Prostate gland (tissue), 2 donors: ENCODE measurements at regions not wholly inside any gene's neighbourhood (a gene's known extent, or its start where the extent isn't known, plus 50 kb on each side); places are given as distances from the start of the nearest gene placed in this dataset.

Source experiments
- DNase-seq: peaks from one replicate; pipeline ENCODE4 v3.0.0-alpha.2; 2019; ENCODE audit warnings: low spot score
- H3K27ac ChIP-seq, 2 donors: fragments of 200-600 bp; sonication (generic); 2 replicates each; pipeline ENCODE4 v1.5.1; 2017 to 2019
- H3K27me3 ChIP-seq: fragments of 200-600 bp; sonication (generic); replicated peaks from 2 replicates; pipeline ENCODE4 v1.5.1; 2019; ENCODE audit not compliant: insufficient read depth
- H3K36me3 ChIP-seq, 2 donors: fragments of 200-600 bp; sonication (generic); 1 replicate in 1 of 2; 2 replicates in 1 of 2; pipeline versions ENCODE4 v1.5.1 to v1.8.1; 2017 to 2019
- H3K4me1 ChIP-seq: fragments of 200-600 bp; sonication (generic); replicated peaks from 2 replicates; pipeline ENCODE4 v1.5.1; 2019
- H3K4me3 ChIP-seq, 2 donors: fragments of 200-600 bp; sonication (generic); 2 replicates each; pipeline ENCODE4 v1.5.1; 2017 to 2019
- H3K9me3 ChIP-seq: fragments of 200-600 bp; sonication (generic); 2 replicates; pipeline ENCODE4 v1.5.1; 2017
- POLR2A ChIP-seq: fragments of 450-650 bp; IDR thresholded peaks from one replicate; pipeline ENCODE4 v1.6.1; 2016; ENCODE audit warnings: antibody characterized with exemption, mild to moderate bottlenecking
- POLR2AphosphoS5 ChIP-seq: sonication (generic); formaldehyde crosslinking; IDR thresholded peaks from one replicate; pipeline ENCODE4 v1.6.1; 2017; ENCODE audit warnings: antibody characterized with exemption
- WGBS: methylation state at CpG from one replicate; pipeline ENCODE4 v1.1.5; 2018; 5-methylcytosine and 5-hydroxymethylcytosine counted together
- intact Hi-C: fragments of 100-400 bp; cut with DNase I; formaldehyde crosslinking; loops from one replicate; pipeline ENCODE4 v1.14.2; 2022
- TF ChIP-seq, protein P1 (sequence below), 4 experiments: fragments of 200-600 bp in 2 of 4; fragments of 450-650 bp in 2 of 4; sonication (generic) in 2 of 4; IDR thresholded peaks; 1 replicate in 3 of 4; 2 replicates in 1 of 4; pipeline ENCODE4 v1.5.1; 2016 to 2019; ENCODE audit warnings: antibody characterized with exemption in 4 of 4, mild to moderate bottlenecking in 2 of 4, moderate library complexity in 2 of 4

GRCh38 chr7:155205368-155206317 lies 92.0 kb upstream of the INSIG1 start:
- peak; percentile 69 for DNase-seq
- Histone ChIP-seq H3K27me3 (no peaks in the 10 kb centered on the region), H3K27ac (peak overlapping the region; percentile 18 to 66), H3K4me1 (no peaks in the 10 kb centered on the region), H3K9me3 (no peaks in the 10 kb centered on the region), H3K4me3 (peak overlapping the region; percentile 19), H3K36me3 (no peaks in the 10 kb centered on the region)
- TF ChIP-seq POLR2AphosphoS5: peak; percentile 76
- TF ChIP-seq, protein P1, sequence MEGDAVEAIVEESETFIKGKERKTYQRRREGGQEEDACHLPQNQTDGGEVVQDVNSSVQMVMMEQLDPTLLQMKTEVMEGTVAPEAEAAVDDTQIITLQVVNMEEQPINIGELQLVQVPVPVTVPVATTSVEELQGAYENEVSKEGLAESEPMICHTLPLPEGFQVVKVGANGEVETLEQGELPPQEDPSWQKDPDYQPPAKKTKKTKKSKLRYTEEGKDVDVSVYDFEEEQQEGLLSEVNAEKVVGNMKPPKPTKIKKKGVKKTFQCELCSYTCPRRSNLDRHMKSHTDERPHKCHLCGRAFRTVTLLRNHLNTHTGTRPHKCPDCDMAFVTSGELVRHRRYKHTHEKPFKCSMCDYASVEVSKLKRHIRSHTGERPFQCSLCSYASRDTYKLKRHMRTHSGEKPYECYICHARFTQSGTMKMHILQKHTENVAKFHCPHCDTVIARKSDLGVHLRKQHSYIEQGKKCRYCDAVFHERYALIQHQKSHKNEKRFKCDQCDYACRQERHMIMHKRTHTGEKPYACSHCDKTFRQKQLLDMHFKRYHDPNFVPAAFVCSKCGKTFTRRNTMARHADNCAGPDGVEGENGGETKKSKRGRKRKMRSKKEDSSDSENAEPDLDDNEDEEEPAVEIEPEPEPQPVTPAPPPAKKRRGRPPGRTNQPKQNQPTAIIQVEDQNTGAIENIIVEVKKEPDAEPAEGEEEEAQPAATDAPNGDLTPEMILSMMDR (IDR thresholded peaks at IDR 0.05): no peak
- 56% methylated on average over 33 of the region's 33 CpGs for WGBS
- intact Hi-C loops: loop anchor here (10.0 kb wide), 2 partner anchors 89 to 281 kb away; partner anchors contain the start of gene INSIG1

DNA sequence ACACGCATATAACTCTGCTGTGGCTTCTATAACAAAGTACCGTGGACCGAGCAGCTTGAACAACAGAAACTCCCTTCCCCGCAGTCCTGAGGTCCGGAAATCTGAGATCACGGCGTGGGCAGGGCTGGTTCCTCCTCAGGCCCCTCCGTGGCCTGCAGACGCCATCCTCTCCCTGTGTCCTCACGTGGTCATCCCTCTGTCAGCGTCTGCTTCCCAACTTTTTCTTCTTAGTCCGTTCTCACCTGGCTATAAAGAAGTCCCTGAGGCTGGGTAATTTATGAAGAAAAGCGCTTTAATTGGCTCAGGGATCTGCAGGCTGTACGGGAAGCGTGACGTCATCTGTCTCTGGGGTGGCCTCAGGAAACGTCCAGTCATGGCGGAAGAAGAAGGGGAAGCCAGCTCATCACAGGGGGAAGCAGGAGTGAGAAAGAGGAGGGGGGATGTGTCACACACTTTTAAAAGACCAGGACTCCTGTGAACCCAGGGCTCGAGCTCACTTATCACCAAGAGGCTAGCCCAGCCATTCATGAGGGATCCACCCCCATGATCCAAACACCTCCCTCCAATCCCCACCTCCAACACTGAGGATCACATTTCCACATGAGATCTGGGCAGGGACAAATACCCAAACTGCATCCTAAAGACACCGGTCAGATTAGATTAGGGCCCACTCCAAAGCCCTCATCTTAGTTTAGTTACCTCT lies 91.2 kb upstream of the INSIG1 start:
- Histone ChIP-seq H3K4me3 (no peak overlapping the region), H3K4me1 (no peaks in the 10 kb centered on the region), H3K27me3 (no peaks in the 10 kb centered on the region), H3K27ac (peak overlapping the region in 1 of 2 donors; percentile 66), H3K9me3 (no peaks in the 10 kb centered on the region), H3K36me3 (no peaks in the 10 kb centered on the region)
- intact Hi-C loops: loop anchor here (10.0 kb wide), 2 partner anchors 88 to 282 kb away; partner anchors contain the start of gene INSIG1
- 64% methylated on average over 20 of the region's 20 CpGs for WGBS
- TF ChIP-seq, protein P1 (IDR thresholded peaks at IDR 0.05): no peak
- TF ChIP-seq POLR2AphosphoS5 (no peak), POLR2A (no peak)
- no peak for DNase-seq

DNA sequence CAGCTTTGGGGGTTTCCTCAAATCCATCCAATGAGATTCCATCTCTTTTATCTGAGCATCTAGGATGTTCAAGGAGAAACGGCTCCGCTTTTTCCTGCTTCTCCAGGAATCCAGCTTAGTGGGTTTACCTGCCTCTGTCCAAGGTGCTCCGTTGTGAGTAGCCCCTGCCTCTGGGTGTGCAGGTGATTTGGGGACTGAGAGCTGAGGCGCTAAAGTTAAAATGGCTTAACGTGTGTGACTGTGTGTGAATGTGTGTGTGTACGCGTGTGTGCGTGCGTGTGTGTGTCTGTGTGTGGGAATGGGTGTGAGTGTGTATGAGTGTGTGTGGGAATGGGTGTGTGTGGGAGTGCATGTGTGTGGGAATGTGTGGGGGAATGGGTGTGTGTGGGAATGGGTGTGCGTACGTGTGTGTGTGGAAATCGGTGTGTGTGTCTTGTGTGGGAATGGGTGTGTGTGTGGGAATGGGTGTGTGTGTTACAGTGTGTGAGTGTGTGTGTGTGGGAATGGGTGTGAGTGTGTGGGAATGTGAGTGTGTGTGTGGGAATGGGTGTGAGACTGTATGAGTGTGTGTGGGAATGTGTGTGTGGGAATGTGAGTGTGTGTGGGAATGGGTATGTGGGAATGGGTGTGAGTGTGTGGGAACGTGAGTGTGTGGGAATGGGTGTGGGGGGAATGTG lies 90.2 kb upstream of the INSIG1 start:
- WGBS: 91% methylated on average over 13 of the region's 13 CpGs
- intact Hi-C loops: loop anchor here (10.0 kb wide), 2 partner anchors 87 to 283 kb away; partner anchors contain the start of gene INSIG1
- no peak for TF ChIP-seq POLR2A
- TF ChIP-seq POLR2AphosphoS5: no peak
- TF ChIP-seq, protein P1 (IDR thresholded peaks at IDR 0.05): no peak
- no peaks in the 10 kb centered on the region for H3K27me3 ChIP-seq
- H3K36me3 ChIP-seq: no peaks in the 10 kb centered on the region
- H3K9me3 ChIP-seq: no peaks in the 10 kb centered on the region
- H3K4me3 ChIP-seq: no peak overlapping the region
- no peaks in the 10 kb centered on the region for H3K4me1 ChIP-seq
- no peak overlapping the region for H3K27ac ChIP-seq
- no peak for DNase-seq

GRCh38 chr7:155208681-155209477 lies 88.8 kb upstream of the INSIG1 start:
- Histone ChIP-seq H3K9me3 (no peaks in the 10 kb centered on the region), H3K4me3 (no peak overlapping the region), H3K27me3 (no peaks in the 10 kb centered on the region), H3K27ac (no peak overlapping the region), H3K36me3 (no peaks in the 10 kb centered on the region), H3K4me1 (no peaks in the 10 kb centered on the region)
- no peak for TF ChIP-seq POLR2A
- no peak for DNase-seq
- WGBS: 41% methylated on average over 15 of the region's 15 CpGs
- intact Hi-C loops: loop anchor here (10.0 kb wide), 2 partner anchors 86 to 284 kb away; partner anchors contain the start of gene INSIG1
